ENCODE measurements at regions not wholly inside any gene's neighbourhood (a gene's known extent, or its start where the extent isn't known, plus 50 kb on each side); places are given as distances from the start of the nearest gene placed in this dataset.

- no peak for FAIRE-seq
Observed at GRCh38 chr6:104413767-104414166, 446.0 kb downstream of the HACE1 start.

GRCh38 chr6:104411302-104411701, 448.4 kb downstream of the HACE1 start:
- no peak for FAIRE-seq

- no peak for FAIRE-seq
Observed at GRCh38 chr6:104409913-104410312, 449.8 kb downstream of the HACE1 start.

- FAIRE-seq: no peak
Observed at GRCh38 chr6:104407957-104408356, 451.8 kb downstream of the HACE1 start.

- no peak for FAIRE-seq
Observed at GRCh38 chr6:104404377-104404776, 455.3 kb downstream of the HACE1 start.

GRCh38 chr6:104402572-104402971, 457.1 kb downstream of the HACE1 start:
- no peak for FAIRE-seq

- FAIRE-seq: no peak
Observed at GRCh38 chr6:104401926-104402325, 457.8 kb downstream of the HACE1 start.

- FAIRE-seq: no peak
Observed at GRCh38 chr6:104400844-104401243, 458.9 kb downstream of the HACE1 start.

GRCh38 chr6:104396077-104396476, 463.6 kb downstream of the HACE1 start:
- no peak for FAIRE-seq

- FAIRE-seq: no peak
Observed at GRCh38 chr6:104381907-104382306, 477.8 kb downstream of the HACE1 start.

- FAIRE-seq: no peak
Observed at GRCh38 chr6:104365451-104366234, 494.1 kb downstream of the HACE1 start.

- no peak for FAIRE-seq
Observed at GRCh38 chr6:104357928-104358327, 501.8 kb downstream of the HACE1 start.

- FAIRE-seq: no peak
Observed at GRCh38 chr6:104356197-104356596, 503.5 kb downstream of the HACE1 start.

- no peak for FAIRE-seq
Observed at GRCh38 chr6:104349191-104349590, 510.5 kb downstream of the HACE1 start.

- FAIRE-seq: no peak
Observed at GRCh38 chr6:104344223-104344622, 515.5 kb downstream of the HACE1 start.

- no peak for FAIRE-seq
Observed at GRCh38 chr6:104332364-104332763, 527.4 kb downstream of the HACE1 start.

- FAIRE-seq: no peak
Observed at GRCh38 chr6:104326173-104327001, 533.3 kb downstream of the HACE1 start.

GRCh38 chr6:104325341-104326172, 534.2 kb downstream of the HACE1 start:
- no peak for FAIRE-seq

GRCh38 chr6:104324301-104324700, 535.4 kb downstream of the HACE1 start:
- no peak for FAIRE-seq

GRCh38 chr6:104322841-104323240, 536.9 kb downstream of the HACE1 start:
- no peak for FAIRE-seq

- no peak for FAIRE-seq
Observed at GRCh38 chr6:104321301-104321700, 538.4 kb downstream of the HACE1 start.

GRCh38 chr6:104320896-104321295, 538.8 kb downstream of the HACE1 start:
- FAIRE-seq: no peak

- FAIRE-seq: no peak
Observed at GRCh38 chr6:104312851-104313250, 546.9 kb downstream of the HACE1 start.

Data from colon (tissue), 2 donors.